CD4-positive, alpha-beta T cell treated with Interleukin-10 for 1 hour (primary cell): ENCODE measurements at regions not wholly inside any gene's neighbourhood (a gene's known extent, or its start where the extent isn't known, plus 50 kb on each side); places are given as distances from the start of the nearest gene placed in this dataset.
"Not testable (repeated sequence)": the region's sequence is repeated elsewhere in the genome, so short reads cannot be mapped to it uniquely, and the experiment has no call there.

Source experiments
- DNase-seq: peaks from one replicate; pipeline ENCODE4 v3.0.0-alpha.2; 2020

DNA sequence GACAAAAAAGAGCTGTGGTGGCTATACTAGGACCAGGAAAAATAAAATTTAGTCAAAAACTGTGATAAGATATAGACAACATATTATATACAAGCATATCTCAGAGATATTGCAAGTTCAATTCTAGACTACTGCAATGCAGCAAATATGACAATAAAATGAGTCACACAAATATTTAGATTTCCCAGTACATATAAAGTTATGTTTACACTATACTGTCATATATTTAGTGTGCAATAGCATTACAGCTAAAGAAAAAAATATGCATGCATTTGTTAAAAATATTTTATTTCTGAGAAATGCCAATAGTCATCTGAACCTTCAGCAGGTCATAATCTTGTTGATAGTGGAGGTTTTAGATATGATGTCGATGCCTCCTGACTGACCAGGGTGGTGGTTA is 72.1 kb downstream of the AKR1C4 start:
- DNase-seq: no peak

DNA sequence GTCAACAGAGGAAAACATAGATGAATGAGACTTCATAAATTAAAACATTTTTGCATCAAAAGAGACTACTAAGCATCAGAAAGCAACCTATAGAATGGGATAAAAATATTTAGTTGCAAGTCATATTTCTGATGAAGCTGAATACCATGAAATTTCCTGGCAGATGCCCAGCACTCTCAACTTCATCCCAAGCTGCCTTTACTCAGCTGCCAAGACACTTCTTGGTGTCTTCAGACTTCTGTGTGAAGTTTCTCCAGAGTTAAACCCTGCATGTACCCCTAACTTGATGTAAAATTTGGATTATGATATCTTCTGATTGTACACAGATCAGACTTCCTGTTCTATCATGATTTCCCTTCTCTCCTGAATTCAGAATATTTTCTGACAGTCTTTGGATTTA is 73.2 kb downstream of the AKR1C4 start:
- no peak for DNase-seq

DNA sequence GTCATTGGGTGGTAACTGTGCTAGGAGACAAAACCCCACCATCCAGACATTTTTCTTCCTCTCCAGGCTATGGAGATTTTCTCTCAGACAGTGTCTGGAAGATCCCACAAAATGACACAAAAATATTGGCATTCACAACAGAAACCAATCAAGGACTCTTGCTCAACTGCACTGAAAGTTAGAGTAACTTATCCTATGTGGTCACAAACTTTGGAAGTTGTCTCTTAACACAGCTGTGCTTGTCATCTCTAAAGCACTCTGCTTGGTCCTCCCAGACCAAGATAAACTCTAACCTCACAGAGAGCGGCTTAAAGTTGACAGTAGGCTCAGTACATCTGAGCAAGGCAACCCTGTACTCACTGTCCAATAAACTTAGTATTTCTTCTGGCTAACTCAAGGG is 74.9 kb downstream of the AKR1C4 start:
- no peak for DNase-seq

DNA sequence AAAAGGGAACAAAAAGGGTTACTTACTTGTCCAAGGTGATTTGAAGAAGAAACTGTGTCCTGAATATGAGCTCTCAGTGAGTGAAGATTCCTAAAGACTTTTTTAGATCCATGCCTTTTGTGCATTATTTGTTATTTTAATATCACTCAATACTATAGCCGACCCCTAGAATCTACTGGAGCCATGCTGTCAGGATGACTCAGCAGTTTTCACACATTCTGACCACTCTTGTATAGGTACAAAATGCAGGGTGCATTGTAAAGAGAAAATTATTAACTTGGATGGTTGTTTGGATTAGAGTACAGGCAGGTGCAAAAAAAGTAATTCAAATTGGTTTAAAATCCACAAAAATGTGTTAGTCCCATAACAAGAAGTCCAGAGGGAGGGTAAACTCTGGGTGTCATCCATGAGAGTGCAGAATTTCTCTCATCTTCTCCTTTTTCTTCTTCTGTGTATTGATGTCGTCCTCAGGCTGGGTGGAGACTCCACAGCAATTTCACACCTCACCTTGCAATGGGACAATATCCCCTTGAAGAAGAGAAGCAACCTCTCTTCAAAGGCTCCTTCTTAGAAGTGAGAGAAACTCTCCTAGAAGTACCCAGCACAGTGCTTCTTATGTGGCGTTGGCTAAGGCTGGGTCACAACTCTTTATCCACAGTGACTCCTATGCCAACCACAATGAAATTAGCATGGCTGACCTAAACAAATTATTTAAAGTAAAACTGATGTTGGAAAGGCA is 75.6 kb downstream of the AKR1C4 start:
- no peak for DNase-seq

DNA sequence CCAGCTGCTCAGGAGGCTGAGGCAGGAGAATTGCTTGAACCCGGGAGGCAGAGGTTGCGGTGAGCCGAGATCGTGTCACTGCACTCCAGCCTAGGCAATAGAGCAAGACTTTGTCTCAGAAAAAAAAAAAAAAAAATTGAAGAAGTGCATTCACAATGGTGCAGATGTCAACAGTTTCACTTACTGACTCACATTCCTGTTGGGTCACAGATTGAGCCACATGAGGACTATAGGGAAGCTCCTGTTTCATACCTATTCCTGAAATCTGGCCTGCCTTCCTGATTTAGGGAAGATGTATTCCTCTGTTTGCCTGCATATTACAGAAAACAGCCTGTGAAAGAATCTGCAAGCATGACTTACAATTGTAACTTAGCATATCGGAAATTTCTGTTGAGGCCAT is 78.2 kb downstream of the AKR1C4 start:
- DNase-seq: no peak

DNA sequence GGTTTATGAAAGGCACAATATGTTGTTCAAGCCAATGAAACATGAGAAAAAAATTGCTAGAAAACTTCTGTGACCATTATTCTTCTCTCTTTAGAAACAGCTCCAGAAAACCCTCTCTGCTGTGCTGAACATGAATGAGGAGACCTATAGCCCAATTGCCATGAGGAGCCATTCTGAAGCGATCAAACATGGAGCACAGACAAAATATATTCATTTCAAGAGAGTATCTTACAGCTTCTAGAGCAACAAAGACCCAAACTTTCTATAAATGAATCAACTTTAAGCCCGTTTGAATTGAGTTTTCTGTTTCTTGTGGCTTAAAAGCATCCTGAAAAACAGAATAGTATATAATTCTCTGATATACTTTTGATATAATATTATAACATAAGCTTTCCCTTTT is 83.4 kb upstream of the UCN3 start:
- no peak for DNase-seq

DNA sequence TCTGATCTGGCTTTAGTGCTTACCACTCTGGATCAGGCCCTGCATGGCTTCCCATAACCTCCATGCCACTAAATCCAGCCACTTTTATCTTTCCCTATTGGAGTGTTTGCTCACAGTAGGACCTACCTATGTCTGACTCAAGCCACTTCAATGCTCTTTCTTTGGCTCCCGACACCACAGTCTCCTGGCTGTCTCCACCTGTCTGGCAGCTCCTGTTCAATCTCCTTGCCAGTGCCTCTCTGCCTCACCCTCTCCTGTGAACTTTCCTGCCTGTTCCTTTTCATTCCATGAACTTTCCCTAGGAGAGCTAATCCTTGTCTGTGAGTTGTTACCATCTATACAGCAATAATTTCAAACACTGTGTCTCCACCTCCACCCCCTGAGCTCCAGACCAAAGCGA is 82.6 kb upstream of the UCN3 start:
- DNase-seq: no peak

DNA sequence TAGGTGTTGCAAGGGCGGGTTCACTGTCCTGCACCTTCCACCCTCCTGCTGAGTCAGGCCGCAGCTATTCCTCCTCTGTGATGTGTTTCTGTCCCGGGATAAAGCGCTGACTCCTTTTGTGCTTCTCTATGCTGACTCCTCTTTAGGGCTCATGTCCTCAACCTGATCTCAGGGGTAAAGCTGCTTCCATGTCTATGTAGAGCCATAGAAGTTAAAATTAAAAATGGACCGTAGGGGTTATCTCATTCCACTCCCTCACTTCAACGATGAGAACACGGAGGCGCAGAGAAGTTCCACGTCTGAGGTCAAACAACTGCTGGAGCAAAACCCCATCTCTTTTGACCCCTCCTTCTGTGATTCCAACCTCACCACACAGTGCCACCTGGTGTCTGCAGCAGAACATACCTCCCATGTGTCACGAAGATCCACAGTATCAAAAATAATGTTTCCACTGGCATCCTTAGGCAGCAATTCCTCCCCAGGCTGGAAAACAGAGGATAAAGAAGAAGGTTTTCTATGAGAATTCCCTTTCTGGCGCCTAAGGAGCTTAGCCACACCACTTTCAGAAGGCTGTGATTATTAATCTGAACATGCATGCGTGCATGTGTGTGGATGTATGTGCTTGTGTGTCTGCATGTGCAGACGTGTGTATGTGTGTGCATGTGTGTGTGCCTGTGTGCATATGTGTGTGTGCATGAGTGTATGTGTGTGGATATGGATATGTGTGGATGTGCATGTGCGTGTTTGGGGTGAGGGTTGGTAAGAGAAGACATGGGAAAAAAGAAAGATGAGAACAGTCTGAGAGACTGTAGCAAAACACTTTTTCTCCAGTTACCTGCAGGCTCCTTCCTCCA is 81.2 kb upstream of the UCN3 start:
- DNase-seq: peak; percentile 65

DNA sequence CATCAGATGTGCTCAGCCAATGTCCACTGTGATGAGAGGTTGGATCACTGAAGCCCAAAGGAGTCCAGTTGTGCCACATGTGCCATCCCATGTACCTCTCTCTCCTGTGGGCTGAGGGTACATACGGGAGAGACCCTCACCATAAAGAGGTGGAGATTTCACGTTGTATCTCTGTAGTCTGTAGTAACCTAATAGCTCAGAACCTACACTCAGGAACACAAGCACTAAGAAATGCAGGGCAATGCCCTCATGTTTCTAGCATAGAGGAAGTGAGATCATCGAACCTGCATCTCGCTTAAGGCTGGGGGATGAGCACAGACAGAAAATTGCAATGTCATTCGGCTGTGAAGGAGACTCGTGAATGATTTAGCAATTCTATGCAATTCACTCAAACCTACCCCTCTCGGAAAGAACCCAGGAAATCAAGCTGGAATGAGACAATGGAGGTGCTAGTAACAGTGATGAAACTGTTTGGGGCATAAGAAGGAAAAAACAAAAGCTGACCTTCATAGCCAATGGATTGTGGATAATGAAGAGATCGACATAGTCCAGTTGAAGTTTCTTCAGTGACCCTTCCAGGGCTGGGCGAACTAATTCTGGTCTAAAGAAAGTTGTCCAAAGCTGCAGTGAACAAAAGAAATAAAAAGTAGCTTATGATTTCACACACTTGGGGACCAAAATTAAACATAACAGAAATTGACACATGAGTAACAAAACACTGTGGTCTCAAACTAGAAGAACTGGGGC is 80.3 kb upstream of the UCN3 start:
- peak; percentile 37 for DNase-seq

DNA sequence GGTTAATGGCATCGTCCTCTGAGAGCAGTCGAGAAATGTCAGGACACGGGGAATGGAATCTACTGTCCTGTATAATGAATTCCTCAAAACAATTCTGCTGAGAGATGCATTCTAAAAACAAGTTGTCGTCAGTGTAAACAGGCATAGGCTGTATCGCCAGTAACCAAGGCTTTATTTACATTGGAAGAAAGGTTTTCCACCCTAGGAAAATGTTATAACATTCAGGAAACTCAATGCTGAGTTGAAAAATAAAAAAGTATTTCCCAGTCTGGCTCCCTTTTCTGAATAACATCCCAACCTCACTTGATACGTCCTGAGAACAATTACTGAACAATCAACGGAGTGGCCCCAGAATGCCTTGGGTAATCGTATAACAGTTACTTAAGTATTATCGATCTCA is 79.6 kb upstream of the UCN3 start:
- DNase-seq: no peak

DNA sequence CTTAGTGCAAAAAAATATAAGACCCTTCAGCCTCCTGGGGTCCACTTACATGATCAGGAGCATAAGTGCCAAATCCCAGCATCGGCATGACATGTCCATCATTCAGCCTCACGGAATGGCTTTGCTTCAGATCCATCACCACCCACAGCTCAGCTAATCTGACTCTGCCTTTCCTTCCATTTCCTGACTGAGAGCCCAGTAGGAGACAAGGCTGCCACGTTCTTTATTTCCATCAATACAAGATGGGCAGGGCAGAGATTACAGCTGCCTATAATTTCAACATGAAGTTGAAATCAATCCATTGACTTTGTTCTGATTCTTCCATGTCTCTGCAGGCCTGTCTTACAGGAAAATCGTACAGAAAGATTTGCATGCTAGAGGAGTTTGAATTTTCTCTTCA is 76.4 kb upstream of the UCN3 start:
- no peak for DNase-seq

DNA sequence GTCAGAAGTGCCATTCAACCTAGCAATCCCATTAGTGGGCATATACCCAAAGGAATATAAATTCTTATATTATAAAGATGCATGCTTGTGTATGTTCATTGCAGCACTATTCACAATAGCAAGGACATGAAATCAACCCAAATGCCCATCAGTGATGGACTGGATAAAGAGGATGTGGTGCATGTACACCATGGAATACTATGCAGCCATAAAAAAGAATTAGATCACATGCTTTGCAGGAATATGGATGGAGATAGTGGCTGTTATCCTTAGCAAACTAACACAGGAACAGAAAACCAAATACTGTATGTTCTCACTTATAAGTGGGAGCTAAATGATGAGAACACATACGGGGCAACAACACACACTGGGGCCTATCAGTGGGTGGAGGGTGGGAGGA is 75.5 kb upstream of the UCN3 start:
- not testable (repeated sequence) for DNase-seq

DNA sequence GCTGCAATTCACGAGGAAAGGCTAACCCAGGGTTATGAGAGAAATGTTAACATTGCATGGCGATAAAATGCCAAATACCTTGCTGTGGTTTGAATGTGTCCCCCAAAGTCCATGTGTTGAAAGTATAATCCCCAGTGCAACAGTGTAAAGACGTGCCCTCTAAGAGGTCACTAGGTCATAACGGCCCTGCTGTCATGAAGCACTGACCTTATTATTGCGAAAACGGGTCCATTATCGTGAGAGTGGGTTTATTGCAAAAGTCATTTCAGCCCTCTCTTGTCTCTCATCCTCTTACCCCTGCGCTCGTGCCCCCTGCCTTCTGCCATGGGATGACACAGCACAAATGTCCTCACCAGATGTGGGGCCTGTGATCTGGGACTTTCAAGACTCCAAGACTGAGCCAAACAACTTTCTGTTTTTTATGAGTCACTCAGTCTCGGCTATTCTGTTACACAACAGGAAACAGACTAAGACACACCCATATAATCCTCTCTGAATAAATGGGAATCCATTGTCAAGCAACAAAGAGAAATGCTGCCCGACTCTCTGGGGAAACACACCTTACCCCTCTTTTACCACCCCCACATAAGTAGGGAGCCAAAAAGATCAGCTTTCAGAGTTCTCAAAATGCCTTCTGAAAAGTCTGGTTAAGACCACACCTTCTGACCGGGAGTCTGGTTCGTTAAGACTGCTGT is 73.1 kb upstream of the UCN3 start:
- DNase-seq: peak; percentile 79

DNA sequence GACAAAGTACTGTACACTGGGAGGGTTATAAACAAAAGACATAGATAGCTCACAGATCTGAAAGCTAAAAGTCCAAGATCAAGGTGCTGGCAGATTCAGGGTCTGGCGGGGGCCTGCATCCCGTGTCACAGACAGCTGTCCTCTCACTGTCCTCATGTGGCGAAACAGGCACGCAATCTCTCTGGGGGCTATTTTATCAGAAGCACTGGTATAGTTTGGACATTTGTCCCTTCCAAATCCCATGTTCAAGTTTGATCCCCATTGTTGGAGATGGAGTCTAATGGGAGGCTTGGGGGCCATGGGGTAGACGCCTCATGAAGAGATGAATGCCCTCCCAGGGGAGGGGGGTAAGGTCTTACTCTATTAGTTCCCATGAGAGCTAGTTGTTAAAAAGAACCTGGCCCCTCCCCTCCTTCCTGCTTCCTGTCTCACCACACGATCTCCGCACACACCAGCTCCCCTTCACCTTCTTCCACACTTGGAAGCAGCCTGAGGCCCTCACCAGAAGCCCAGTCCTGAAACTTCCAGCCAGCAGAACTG is 72.5 kb upstream of the UCN3 start:
- DNase-seq: peak; percentile 58

DNA sequence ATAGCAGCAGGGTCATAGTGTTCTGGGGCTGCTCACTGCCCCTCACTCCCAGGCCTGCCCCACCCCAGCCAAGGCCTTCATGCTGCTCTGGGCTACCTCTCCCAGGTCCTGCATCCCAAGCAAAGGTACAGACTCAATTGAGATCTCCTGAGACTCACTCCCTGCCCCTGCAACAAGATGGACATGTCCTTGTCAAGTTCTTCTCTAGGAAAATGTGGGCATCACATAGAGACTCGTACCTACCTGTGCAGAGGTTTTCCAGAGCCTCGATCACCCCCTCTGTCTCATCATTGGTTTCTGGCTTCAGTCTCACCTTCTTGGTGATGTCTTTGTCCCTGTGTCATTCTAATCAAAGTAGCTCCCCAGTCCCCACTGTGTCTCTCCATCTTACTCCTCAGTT is 71.8 kb upstream of the UCN3 start:
- DNase-seq: not testable (repeated sequence)

DNA sequence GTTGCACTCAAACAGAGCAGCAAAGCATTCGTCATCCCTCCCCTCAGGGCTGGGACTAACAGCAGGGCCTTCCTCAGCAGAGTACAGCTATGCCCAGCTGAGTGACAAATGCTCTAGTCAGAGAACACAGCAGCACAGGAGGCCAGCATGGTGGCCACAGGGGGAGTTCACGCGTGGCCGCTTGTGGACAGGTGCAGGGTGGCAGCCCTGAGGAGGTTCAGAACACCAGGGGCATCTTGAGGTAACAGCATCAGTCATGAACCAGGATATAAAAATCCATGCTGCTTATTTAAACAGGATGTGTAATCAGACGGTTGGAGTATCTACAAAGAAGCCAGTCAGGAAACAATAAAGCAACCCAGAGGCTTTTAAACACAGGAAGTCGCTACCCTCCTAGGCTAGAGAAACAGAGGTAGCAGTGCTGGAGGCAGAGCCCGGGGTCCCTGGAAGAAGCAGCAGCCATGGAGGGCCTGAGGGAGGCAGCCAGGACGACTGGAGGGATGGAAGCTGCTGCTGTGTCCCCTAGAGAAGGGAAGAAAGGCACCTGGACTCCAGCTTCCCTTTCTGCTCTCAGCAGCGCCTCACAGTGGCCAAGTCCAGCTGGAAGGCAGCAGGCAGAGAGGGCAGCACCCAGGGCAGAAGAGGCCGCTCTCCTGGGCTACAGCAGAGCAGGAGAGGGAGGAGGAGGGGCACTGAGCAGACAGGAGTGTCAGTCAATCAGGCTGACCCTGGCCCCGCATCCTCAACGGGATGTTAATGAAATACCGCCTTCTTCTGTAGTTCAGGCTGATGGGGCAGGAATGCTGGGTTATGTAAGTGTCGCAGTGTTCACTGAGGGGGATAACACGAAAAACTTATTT is 70.8 kb upstream of the UCN3 start:
- peak; percentile 74 for DNase-seq

DNA sequence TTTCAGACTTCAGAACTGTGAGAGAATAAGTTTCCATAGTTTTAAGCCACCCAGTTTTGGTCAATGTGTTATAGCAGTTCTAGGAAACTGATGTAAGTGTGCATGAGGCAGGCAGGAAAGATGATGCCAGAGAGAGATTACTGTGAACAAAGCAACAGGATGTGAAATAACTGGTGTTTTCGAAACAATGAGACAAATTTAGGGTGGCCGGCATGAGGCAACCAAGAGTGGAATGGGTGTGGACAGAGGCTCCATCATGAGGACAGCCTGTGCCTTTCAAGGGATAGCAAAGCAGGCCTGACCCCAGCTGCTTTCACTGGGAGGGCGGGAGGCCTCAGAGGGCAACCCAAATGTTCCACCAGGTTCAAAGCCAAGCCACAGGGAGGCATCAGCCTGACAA is 67.3 kb upstream of the UCN3 start:
- DNase-seq: peak; percentile 49

DNA sequence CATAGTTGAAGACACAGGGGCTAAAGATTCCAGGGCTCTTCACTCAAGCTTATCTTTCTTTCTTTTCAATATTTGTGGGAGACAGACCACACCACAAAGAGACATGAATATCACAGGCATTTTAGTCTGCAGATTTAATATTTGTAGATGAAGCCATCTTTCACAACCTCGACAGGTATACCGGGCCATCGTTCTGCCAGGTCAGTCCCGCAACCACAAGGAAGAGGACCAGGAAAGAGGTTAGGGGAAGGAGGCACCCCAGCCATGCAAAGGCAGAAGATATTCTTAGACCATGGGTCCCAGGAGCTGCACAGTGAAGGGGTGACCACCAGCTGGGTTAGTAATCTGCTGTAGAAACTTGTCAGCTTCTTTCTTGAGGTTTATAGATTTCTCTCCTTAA is 66.8 kb upstream of the UCN3 start:
- DNase-seq: no peak

DNA sequence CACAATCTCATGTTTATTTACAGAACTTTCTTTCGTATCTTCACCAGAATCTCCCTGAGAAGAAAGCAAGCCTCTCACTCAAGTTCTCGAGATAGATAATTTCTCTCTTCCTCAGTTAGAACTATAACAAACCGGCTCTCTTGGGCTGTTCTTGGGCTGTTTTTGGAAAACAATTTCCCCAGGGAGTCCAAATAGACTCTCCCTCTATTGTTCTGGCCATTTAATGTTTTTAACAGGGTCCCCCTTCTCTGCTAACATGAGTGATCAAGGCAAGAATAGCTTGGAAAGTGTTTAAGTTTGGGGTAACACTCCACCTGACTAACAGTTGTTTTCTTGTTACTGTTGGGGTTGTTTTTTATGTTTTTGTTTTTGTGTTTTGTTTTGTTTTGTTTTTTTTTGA is 64.8 kb upstream of the UCN3 start:
- no peak for DNase-seq

DNA sequence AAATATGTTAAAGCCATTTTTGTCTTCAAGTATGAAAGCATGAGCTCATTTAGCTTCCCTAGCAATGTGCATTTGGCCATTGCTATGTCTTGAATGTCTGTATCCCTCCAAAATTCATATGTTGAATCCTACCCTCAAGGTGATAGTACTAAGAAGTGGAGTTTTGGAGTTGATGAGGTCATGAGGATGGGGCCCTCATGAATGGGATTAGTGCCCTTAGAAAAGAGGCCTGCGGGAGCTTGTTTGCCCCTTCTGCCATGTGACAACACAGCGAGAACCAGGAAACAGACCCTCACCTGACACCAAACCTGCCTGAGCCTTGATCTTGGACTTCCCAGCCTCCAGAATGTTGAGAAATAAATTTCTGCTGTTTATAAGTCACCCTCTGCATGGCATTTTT is 61.3 kb upstream of the UCN3 start:
- no peak for DNase-seq

DNA sequence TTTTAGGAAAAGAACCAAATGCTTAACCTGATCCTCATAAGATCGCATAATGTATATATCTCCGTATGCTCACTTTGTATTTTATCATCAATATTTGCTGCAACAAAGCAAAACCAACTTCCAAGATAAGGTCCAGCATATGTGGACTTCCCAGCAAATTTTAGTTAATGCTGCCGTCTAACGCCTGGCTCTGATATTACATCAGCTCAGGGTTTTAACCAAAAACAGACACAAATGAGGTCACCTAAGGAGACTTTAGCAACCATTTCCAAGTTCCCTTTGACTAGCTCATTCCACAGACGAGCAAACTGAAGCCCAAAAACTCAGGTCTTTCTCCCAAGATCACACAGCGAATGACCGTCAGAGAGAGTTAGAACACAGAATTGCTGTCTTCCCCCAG is 59.4 kb upstream of the UCN3 start:
- DNase-seq: no peak

DNA sequence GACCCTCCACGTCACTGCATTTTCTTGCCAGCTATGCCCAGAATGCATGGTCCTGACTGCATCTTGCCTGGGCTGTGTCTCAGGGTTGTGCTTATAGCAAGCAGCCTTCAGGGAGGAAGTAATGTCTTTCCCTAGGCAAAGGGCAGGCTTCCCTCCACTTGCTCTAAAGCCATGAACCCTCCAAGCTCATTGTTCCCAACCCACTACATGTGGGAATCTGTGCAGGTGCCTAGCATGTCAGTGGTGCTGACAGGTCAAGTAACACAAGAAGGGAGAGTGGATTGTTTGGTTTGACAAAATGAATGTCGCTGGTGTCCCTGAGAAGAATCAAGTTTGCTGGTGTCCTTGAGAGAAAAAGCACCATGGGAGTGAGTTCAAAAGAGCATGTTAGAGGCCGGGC is 53.9 kb upstream of the UCN3 start:
- no peak for DNase-seq
